ENCODE measurements at regions not wholly inside any gene's neighbourhood (a gene's known extent, or its start where the extent isn't known, plus 50 kb on each side); places are given as distances from the start of the nearest gene placed in this dataset.

GRCh38 chr1:59151387-59151761, 145.5 kb upstream of the FGGY start:
- dilution Hi-C loops (cut with MboI; ENCODE audit: extremely low pct_ligation_motif_present, low sequenced_read_pairs) = no loop called here
- TF ChIP-seq CTCF (optimal IDR thresholded peaks at IDR 0.05 in 1 of 3, IDR thresholded peaks at IDR 0.05 in 1 of 3, conservative IDR thresholded peaks at IDR 0.05 in 1 of 3; ENCODE audit: extremely low read depth in 1 of 3, insufficient read depth in 2 of 3, low read length in 3 of 3) = no peak
- Histone ChIP-seq H3K36me3 (ENCODE audit: control insufficient read depth in 2 of 2, extremely low read depth in 1 of 2, insufficient read depth in 2 of 2, low read length in 2 of 2) (no peaks in the 10 kb centered on the region), H3K27me3 (ENCODE audit: control insufficient read depth, extremely low read depth, insufficient read depth, low read length) (no peaks in the 10 kb centered on the region), H3K9ac (ENCODE audit: control insufficient read depth, extremely low read depth, insufficient read depth, low read length) (peak overlapping the region; percentile 40), H3K4me2 (ENCODE audit: control insufficient read depth, extremely low read depth, insufficient read depth, low read depth, low read length) (peak overlapping the region; percentile 86), H4K20me1 (ENCODE audit: control insufficient read depth, extremely low read depth, insufficient read depth, low read length) (no peaks in the 10 kb centered on the region), H3K9me1 (ENCODE audit: control insufficient read depth, extremely low read depth, insufficient read depth, low read length) (peaks cover 3% of the 10 kb centered on the region), H3K4me3 (ENCODE audit: control insufficient read depth in 2 of 3, extremely low read depth in 1 of 3, insufficient read depth in 2 of 3, low read depth in 1 of 3, low read length in 3 of 3) (peak overlapping the region in 1 of 3 experiments; percentile 19), H3K79me2 (ENCODE audit: control insufficient read depth, insufficient read depth, low read length) (no peaks in the 10 kb centered on the region), H3K9me3 (ENCODE audit: control insufficient read depth, low read depth, low read length) (no peaks in the 10 kb centered on the region), H2AFZ (ENCODE audit: control insufficient read depth, low read length) (no peak overlapping the region), H3K4me1 (ENCODE audit: control insufficient read depth, extremely low read depth, insufficient read depth, low read length) (peaks cover 23% of the 10 kb centered on the region), H3K27ac (ENCODE audit: control insufficient read depth, insufficient read depth, low read length) (peak overlapping the region; percentile 60)
- DNase-seq (ENCODE audit: low read depth, low spot score) (no peak), FAIRE-seq (no peak)

GRCh38 chr1:59151860-59152259, 145.0 kb upstream of the FGGY start:
- Histone ChIP-seq H3K9me3 (ENCODE audit: control insufficient read depth, low read depth, low read length) (no peaks in the 10 kb centered on the region), H3K36me3 (ENCODE audit: control insufficient read depth in 2 of 2, extremely low read depth in 1 of 2, insufficient read depth in 2 of 2, low read length in 2 of 2) (no peaks in the 10 kb centered on the region), H3K4me1 (ENCODE audit: control insufficient read depth, extremely low read depth, insufficient read depth, low read length) (peaks cover 18% of the 10 kb centered on the region), H3K4me3 (ENCODE audit: control insufficient read depth in 2 of 3, extremely low read depth in 1 of 3, insufficient read depth in 2 of 3, low read depth in 1 of 3, low read length in 3 of 3) (no peak overlapping the region), H3K27ac (ENCODE audit: control insufficient read depth, insufficient read depth, low read length) (peak overlapping the region; percentile 60), H2AFZ (ENCODE audit: control insufficient read depth, low read length) (no peak overlapping the region), H3K27me3 (ENCODE audit: control insufficient read depth, extremely low read depth, insufficient read depth, low read length) (no peaks in the 10 kb centered on the region), H3K9ac (ENCODE audit: control insufficient read depth, extremely low read depth, insufficient read depth, low read length) (no peak overlapping the region), H4K20me1 (ENCODE audit: control insufficient read depth, extremely low read depth, insufficient read depth, low read length) (no peaks in the 10 kb centered on the region), H3K4me2 (ENCODE audit: control insufficient read depth, extremely low read depth, insufficient read depth, low read depth, low read length) (no peak overlapping the region), H3K9me1 (ENCODE audit: control insufficient read depth, extremely low read depth, insufficient read depth, low read length) (peaks cover 3% of the 10 kb centered on the region), H3K79me2 (ENCODE audit: control insufficient read depth, insufficient read depth, low read length) (no peaks in the 10 kb centered on the region)
- FAIRE-seq (peak; percentile 13), DNase-seq (ENCODE audit: low read depth, low spot score) (no peak)
- no peak for TF ChIP-seq EZH2 (IDR thresholded peaks at IDR 0.05; ENCODE audit: low read length)
- no peak for TF ChIP-seq CTCF (optimal IDR thresholded peaks at IDR 0.05 in 1 of 3, IDR thresholded peaks at IDR 0.05 in 1 of 3, conservative IDR thresholded peaks at IDR 0.05 in 1 of 3; ENCODE audit: extremely low read depth in 1 of 3, insufficient read depth in 2 of 3, low read length in 3 of 3)
- dilution Hi-C loops (cut with MboI; ENCODE audit: extremely low pct_ligation_motif_present, low sequenced_read_pairs) = no loop called here
